ENCODE measurements at regions not wholly inside any gene's neighbourhood (a gene's known extent, or its start where the extent isn't known, plus 50 kb on each side); places are given as distances from the start of the nearest gene placed in this dataset.

- Histone ChIP-seq H3K27me3 (ENCODE audit: insufficient read depth, poor library complexity, severe bottlenecking) (no peaks in the 10 kb centered on the region), H3K27ac (ENCODE audit: poor library complexity, severe bottlenecking) (no peak overlapping the region), H3K9me3 (ENCODE audit: severe bottlenecking) (no peaks in the 10 kb centered on the region), H3K4me3 (ENCODE audit: severe bottlenecking) (no peak overlapping the region), H3K4me1 (ENCODE audit: insufficient read depth, poor library complexity, severe bottlenecking) (no peaks in the 10 kb centered on the region), H3K36me3 (ENCODE audit: low read depth) (no peaks in the 10 kb centered on the region)
- peak; percentile 47 for TF ChIP-seq CTCF (IDR thresholded peaks at IDR 0.05; ENCODE audit: poor library complexity, severe bottlenecking)
- DNase-seq (ENCODE audit: low spot score) (no peak), ATAC-seq (ENCODE audit: low read depth) (peak; percentile 27; the same call in 1 of the 3 replicates)
Observed at GRCh38 chr2:19746611-19747309, 155.0 kb downstream of the TTC32 start.

GRCh38 chr2:19746137-19746600, 155.6 kb downstream of the TTC32 start:
- H3K27me3 ChIP-seq (ENCODE audit: insufficient read depth, poor library complexity, severe bottlenecking), result no peaks in the 10 kb centered on the region
- no peak overlapping the region for H3K27ac ChIP-seq (ENCODE audit: poor library complexity, severe bottlenecking)
- DNase-seq (ENCODE audit: low spot score) (no peak), ATAC-seq (ENCODE audit: low read depth) (no peak)
- TF ChIP-seq CTCF (IDR thresholded peaks at IDR 0.05; ENCODE audit: poor library complexity, severe bottlenecking), result no peak
- no peak overlapping the region for H3K4me3 ChIP-seq (ENCODE audit: severe bottlenecking)
- H3K4me1 ChIP-seq (ENCODE audit: insufficient read depth, poor library complexity, severe bottlenecking), result no peaks in the 10 kb centered on the region
- H3K36me3 ChIP-seq (ENCODE audit: low read depth), result no peaks in the 10 kb centered on the region
- no peaks in the 10 kb centered on the region for H3K9me3 ChIP-seq (ENCODE audit: severe bottlenecking)

GRCh38 chr2:19745318-19746136, 156.3 kb downstream of the TTC32 start:
- no peak overlapping the region for H3K27ac ChIP-seq (ENCODE audit: poor library complexity, severe bottlenecking)
- ATAC-seq (ENCODE audit: low read depth), result no peak
- H3K4me3 ChIP-seq (ENCODE audit: severe bottlenecking), result no peak overlapping the region
- no peaks in the 10 kb centered on the region for H3K27me3 ChIP-seq (ENCODE audit: insufficient read depth, poor library complexity, severe bottlenecking)
- no peak for DNase-seq (ENCODE audit: low spot score)
- no peaks in the 10 kb centered on the region for H3K4me1 ChIP-seq (ENCODE audit: insufficient read depth, poor library complexity, severe bottlenecking)
- no peaks in the 10 kb centered on the region for H3K9me3 ChIP-seq (ENCODE audit: severe bottlenecking)
- no peaks in the 10 kb centered on the region for H3K36me3 ChIP-seq (ENCODE audit: low read depth)
- no peak for TF ChIP-seq CTCF (IDR thresholded peaks at IDR 0.05; ENCODE audit: poor library complexity, severe bottlenecking)

GRCh38 chr2:19744456-19745199, 157.2 kb downstream of the TTC32 start:
- TF ChIP-seq CTCF (IDR thresholded peaks at IDR 0.05; ENCODE audit: poor library complexity, severe bottlenecking), result no peak
- no peak for ATAC-seq (ENCODE audit: low read depth)
- no peaks in the 10 kb centered on the region for H3K27me3 ChIP-seq (ENCODE audit: insufficient read depth, poor library complexity, severe bottlenecking)

More at GRCh38 chr2:19744456-19745199, 157.2 kb downstream of the TTC32 start:
- no peak for DNase-seq (ENCODE audit: low spot score)
- Histone ChIP-seq H3K27ac (ENCODE audit: poor library complexity, severe bottlenecking) (no peak overlapping the region), H3K36me3 (ENCODE audit: low read depth) (no peaks in the 10 kb centered on the region), H3K4me1 (ENCODE audit: insufficient read depth, poor library complexity, severe bottlenecking) (no peaks in the 10 kb centered on the region), H3K9me3 (ENCODE audit: severe bottlenecking) (no peaks in the 10 kb centered on the region), H3K4me3 (ENCODE audit: severe bottlenecking) (no peak overlapping the region)

Data from RWPE2 (cell line).